SK-MEL-5 (cell line): ENCODE measurements at regions not wholly inside any gene's neighbourhood (a gene's known extent, or its start where the extent isn't known, plus 50 kb on each side); places are given as distances from the start of the nearest gene placed in this dataset.

Experiments
- DNase-seq: peaks from one replicate; pipeline ENCODE4 v3.0.0-alpha.2; 2016; ENCODE audit warnings: low read depth, low spot score
- in situ Hi-C: cut with HindIII; loops from 2 replicates; pipeline ENCODE4 v1.10.0; 2016; ENCODE audit warnings: low sequenced_read_pairs, high pct_unique_total_duplicates, low pct_unique_long_range_greater_than_20kb

GRCh38 chr2:37774976-37775907 is 103.8 kb upstream of the CDC42EP3 start:
- no peak for DNase-seq
- in situ Hi-C loops: no loop called here

- DNase-seq: no peak
- in situ Hi-C loops: no loop called here
Observed at GRCh38 chr2:37775908-37776250, 104.4 kb upstream of the CDC42EP3 start.

- in situ Hi-C loops: no loop called here
- DNase-seq: no peak
Observed at GRCh38 chr2:37776487-37776886, 105.0 kb upstream of the CDC42EP3 start.

- in situ Hi-C loops: no loop called here
- DNase-seq: no peak
Observed at GRCh38 chr2:37779139-37779538, 107.7 kb upstream of the CDC42EP3 start.

GRCh38 chr2:37779611-37780386 is 108.4 kb upstream of the CDC42EP3 start:
- DNase-seq: no peak
- in situ Hi-C loops: no loop called here

GRCh38 chr2:37780387-37780676 is 108.9 kb upstream of the CDC42EP3 start:
- DNase-seq: no peak
- in situ Hi-C loops: no loop called here

GRCh38 chr2:37781028-37781427 is 109.6 kb upstream of the CDC42EP3 start:
- in situ Hi-C loops: no loop called here
- DNase-seq: no peak

- no peak for DNase-seq
- in situ Hi-C loops: no loop called here
Observed at GRCh38 chr2:37782155-37782673, 110.8 kb upstream of the CDC42EP3 start.

- no peak for DNase-seq
- in situ Hi-C loops: no loop called here
Observed at GRCh38 chr2:37782721-37783371, 111.4 kb upstream of the CDC42EP3 start.

- in situ Hi-C loops: no loop called here
- no peak for DNase-seq
Observed at GRCh38 chr2:37783545-37783944, 112.1 kb upstream of the CDC42EP3 start.

GRCh38 chr2:37784071-37784758 is 112.8 kb upstream of the CDC42EP3 start:
- in situ Hi-C loops: no loop called here
- no peak for DNase-seq

- in situ Hi-C loops: no loop called here
Observed at GRCh38 chr2:37784759-37785149, 113.3 kb upstream of the CDC42EP3 start.

GRCh38 chr2:37786191-37786698 is 114.8 kb upstream of the CDC42EP3 start:
- DNase-seq: no peak
- in situ Hi-C loops: no loop called here

More at GRCh38 chr2:37784759-37785149, 113.3 kb upstream of the CDC42EP3 start:
- peak; percentile 85 for DNase-seq

- in situ Hi-C loops: no loop called here
- no peak for DNase-seq
Observed at GRCh38 chr2:37786854-37787253, 115.4 kb upstream of the CDC42EP3 start.

GRCh38 chr2:37788602-37789209 is 117.3 kb upstream of the CDC42EP3 start:
- in situ Hi-C loops: no loop called here
- no peak for DNase-seq

- no peak for DNase-seq
- in situ Hi-C loops: no loop called here
Observed at GRCh38 chr2:37790019-37790418, 118.6 kb upstream of the CDC42EP3 start.

GRCh38 chr2:37790462-37790861 is 119.0 kb upstream of the CDC42EP3 start:
- in situ Hi-C loops: no loop called here
- no peak for DNase-seq
